ENCODE measurements at regions not wholly inside any gene's neighbourhood (a gene's known extent, or its start where the extent isn't known, plus 50 kb on each side); places are given as distances from the start of the nearest gene placed in this dataset.
"Not testable (repeated sequence)": the region's sequence is repeated elsewhere in the genome, so short reads cannot be mapped to it uniquely, and the experiment has no call there.

DNA sequence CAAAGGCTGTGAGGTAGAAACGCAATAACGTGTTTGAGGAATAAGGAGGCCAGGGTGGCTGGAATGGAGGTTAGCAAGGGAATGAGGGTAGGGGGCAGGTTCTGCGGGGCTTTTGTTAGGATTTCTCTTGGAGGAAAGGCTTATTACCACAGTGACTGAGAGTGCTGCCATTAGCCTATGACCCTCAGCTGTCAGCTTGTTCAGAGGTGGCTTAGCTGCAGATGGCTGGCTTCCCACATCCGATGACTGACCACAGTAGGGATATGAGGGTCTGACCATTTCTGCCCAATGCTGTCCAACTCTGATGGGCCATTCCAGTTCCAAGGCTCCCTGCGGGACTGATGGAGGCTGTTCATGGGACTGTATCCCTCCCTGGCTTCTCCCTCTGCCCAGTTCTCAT lies 181.8 kb downstream of the MIAT start:
- Histone ChIP-seq H3K36me3 (no peaks in the 10 kb centered on the region), H3K27ac (no peak overlapping the region), H3K4me3 (no peak overlapping the region), H3K4me1 (no peaks in the 10 kb centered on the region), H3K9me3 (no peaks in the 10 kb centered on the region), H3K27me3 (no peaks in the 10 kb centered on the region)
- no peak for DNase-seq (ENCODE audit: extremely low spot score in 2 of 2)
- intact Hi-C loops (cut with DNase I): no loop called here
- TF ChIP-seq, protein P1, sequence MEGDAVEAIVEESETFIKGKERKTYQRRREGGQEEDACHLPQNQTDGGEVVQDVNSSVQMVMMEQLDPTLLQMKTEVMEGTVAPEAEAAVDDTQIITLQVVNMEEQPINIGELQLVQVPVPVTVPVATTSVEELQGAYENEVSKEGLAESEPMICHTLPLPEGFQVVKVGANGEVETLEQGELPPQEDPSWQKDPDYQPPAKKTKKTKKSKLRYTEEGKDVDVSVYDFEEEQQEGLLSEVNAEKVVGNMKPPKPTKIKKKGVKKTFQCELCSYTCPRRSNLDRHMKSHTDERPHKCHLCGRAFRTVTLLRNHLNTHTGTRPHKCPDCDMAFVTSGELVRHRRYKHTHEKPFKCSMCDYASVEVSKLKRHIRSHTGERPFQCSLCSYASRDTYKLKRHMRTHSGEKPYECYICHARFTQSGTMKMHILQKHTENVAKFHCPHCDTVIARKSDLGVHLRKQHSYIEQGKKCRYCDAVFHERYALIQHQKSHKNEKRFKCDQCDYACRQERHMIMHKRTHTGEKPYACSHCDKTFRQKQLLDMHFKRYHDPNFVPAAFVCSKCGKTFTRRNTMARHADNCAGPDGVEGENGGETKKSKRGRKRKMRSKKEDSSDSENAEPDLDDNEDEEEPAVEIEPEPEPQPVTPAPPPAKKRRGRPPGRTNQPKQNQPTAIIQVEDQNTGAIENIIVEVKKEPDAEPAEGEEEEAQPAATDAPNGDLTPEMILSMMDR (IDR thresholded peaks at IDR 0.05): no peak
- TF ChIP-seq POLR2A (IDR thresholded peaks at IDR 0.05) (no peak), POLR2AphosphoS5 (IDR thresholded peaks at IDR 0.05; ENCODE audit: insufficient read depth in 1 of 2, low read depth in 1 of 2) (no peak)

DNA sequence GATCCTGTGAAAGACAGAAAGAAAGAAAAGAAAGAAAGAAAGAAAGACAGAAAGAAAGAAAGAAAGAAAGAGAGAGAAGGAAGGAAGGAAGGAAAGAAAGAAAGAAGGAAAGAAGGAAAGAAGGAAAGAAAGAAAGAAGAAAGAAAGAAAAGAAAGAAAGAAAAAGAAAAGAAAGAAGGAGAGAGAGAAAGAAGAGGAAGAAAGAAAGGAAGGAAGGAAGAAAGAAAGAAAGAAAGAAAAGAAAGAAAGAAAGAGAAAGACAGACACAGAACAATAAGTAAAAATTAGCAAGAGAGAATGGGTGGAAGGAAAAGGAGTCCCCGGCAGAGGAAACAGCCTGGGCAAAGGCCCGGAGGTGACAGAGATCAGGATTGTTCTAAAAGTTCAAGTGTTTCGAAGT lies 183.4 kb downstream of the MIAT start:
- intact Hi-C loops (cut with DNase I); H3K27ac ChIP-seq; DNase-seq (ENCODE audit: extremely low spot score in 2 of 2); H3K36me3 ChIP-seq; H3K4me1 ChIP-seq; H3K4me3 ChIP-seq; H3K9me3 ChIP-seq; H3K27me3 ChIP-seq: not testable (repeated sequence)

DNA sequence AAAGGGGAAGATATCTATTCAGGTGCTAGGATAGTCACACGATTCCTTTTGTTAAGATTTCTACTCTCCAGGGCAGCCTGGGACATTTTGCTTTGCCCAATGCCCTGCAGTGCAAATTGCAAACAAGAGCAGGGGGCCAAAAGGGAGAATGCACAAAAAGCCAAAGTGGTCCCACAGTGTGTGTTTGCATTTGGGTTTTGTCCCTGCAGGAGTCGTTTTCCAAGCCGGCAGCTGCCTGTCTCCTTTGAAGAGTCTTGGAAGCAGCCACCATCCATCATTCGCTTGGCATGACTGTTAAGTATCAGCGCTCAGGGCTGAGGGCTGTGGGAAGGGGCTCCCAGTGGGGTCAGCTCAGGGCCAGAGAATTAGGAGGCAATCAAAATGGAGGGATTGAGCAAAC lies 184.7 kb downstream of the MIAT start:
- H3K9me3 ChIP-seq: no peaks in the 10 kb centered on the region
- no peak overlapping the region for H3K27ac ChIP-seq
- intact Hi-C loops (cut with DNase I): no loop called here
- H3K36me3 ChIP-seq: no peaks in the 10 kb centered on the region
- H3K27me3 ChIP-seq: no peaks in the 10 kb centered on the region
- no peaks in the 10 kb centered on the region for H3K4me1 ChIP-seq
- TF ChIP-seq, protein P1 (IDR thresholded peaks at IDR 0.05): no peak
- no peak for DNase-seq (ENCODE audit: extremely low spot score in 2 of 2)
- H3K4me3 ChIP-seq: no peak overlapping the region

DNA sequence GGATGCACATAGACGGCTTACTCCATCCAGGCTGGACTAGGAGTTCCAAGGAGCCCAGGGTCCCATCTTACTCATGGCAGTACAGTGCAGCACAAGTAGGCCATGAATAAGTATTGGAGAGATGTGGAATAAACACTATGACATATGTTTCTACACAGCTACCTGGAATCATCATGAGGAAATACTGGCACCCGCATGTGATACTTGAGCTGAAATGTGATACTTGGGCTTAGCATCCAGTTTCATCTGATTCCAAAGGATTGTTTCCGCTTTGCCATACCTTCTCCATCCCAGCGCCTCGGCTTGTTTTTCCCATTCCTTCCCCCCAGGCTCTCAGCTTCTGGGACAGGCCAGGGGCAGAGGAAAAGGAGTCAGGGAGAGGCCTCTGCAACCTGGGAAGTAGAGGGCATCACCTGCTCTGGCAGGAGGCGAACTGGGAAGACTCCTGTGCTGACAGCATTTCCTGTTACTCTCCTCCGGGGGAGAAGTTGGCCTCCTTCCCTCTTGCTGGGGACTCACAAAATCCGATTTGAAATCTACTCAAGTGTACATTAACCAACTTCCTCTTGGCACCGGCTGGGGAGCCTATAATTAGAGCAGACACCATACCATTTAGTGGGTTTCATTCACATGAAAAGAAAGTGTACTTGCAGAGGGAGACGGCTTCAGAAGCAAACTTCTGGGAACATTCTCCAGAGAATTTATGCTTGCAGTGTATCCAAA lies 187.8 kb downstream of the MIAT start:
- no peaks in the 10 kb centered on the region for H3K4me1 ChIP-seq
- no peak overlapping the region for H3K4me3 ChIP-seq
- TF ChIP-seq POLR2A (IDR thresholded peaks at IDR 0.05) (no peak), POLR2AphosphoS5 (IDR thresholded peaks at IDR 0.05; ENCODE audit: insufficient read depth in 1 of 2, low read depth in 1 of 2) (no peak)
- TF ChIP-seq, protein P1 (IDR thresholded peaks at IDR 0.05): no peak
- H3K36me3 ChIP-seq: no peaks in the 10 kb centered on the region
- H3K9me3 ChIP-seq: no peaks in the 10 kb centered on the region
- intact Hi-C loops (cut with DNase I): no loop called here
- no peak for DNase-seq (ENCODE audit: extremely low spot score in 2 of 2)
- no peaks in the 10 kb centered on the region for H3K27me3 ChIP-seq
- no peak overlapping the region for H3K27ac ChIP-seq

DNA sequence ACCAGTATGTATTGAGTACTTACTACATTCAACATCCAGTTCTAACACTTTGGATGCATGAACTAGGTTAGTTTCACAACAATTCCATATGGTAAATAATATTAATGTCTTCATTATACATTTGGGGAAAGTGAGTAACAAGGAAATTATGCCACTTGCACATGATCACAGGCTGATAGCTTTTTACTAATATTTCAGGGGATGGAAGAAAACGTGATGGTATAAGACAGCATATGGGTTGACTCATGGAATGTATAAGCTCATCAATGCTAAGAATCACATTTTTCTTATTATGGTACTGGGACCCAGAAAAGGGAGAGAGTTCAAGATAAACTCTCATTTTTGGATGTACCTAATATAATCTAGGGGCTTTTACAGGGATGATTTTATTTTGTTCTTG lies 188.7 kb downstream of the MIAT start:
- Histone ChIP-seq H3K9me3 (no peaks in the 10 kb centered on the region), H3K27me3 (no peaks in the 10 kb centered on the region), H3K4me3 (no peak overlapping the region), H3K27ac (no peak overlapping the region), H3K36me3 (no peaks in the 10 kb centered on the region), H3K4me1 (no peaks in the 10 kb centered on the region)
- no peak for TF ChIP-seq POLR2A (IDR thresholded peaks at IDR 0.05)
- TF ChIP-seq, protein P1 (IDR thresholded peaks at IDR 0.05): no peak
- intact Hi-C loops (cut with DNase I): no loop called here
- no peak for DNase-seq (ENCODE audit: extremely low spot score in 2 of 2)

DNA sequence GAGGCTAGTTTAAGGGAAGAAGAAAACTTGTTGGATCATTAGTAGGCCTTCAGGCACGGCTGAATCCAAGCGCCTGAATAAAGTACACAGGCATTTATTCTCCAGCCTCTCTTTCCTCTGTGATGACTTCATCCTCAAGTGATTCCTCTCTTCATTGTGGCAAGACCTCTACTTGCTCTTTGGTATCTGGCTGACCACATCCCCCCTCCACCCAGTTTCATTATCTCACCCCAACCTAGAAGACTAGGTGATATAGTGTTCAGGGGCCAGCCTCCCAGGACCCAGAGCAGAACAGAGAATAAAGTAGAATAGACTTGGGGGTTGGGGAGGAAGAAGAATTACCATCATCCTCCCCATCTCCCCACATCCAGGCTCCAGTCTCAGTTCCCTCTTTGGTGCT lies 189.3 kb downstream of the MIAT start:
- TF ChIP-seq POLR2AphosphoS5 (IDR thresholded peaks at IDR 0.05; ENCODE audit: insufficient read depth in 1 of 2, low read depth in 1 of 2): no peak
- TF ChIP-seq POLR2A (IDR thresholded peaks at IDR 0.05): no peak
- TF ChIP-seq, protein P1 (IDR thresholded peaks at IDR 0.05): no peak
- Histone ChIP-seq H3K4me3 (no peak overlapping the region), H3K4me1 (no peaks in the 10 kb centered on the region), H3K27me3 (no peaks in the 10 kb centered on the region), H3K27ac (no peak overlapping the region), H3K36me3 (no peaks in the 10 kb centered on the region), H3K9me3 (no peaks in the 10 kb centered on the region)
- no peak for DNase-seq (ENCODE audit: extremely low spot score in 2 of 2)
- intact Hi-C loops (cut with DNase I): no loop called here

Data from vagina (tissue), 2 donors.